PC-3 (cell line): ENCODE measurements at regions not wholly inside any gene's neighbourhood (a gene's known extent, or its start where the extent isn't known, plus 50 kb on each side); places are given as distances from the start of the nearest gene placed in this dataset.

Source experiments
- ATAC-seq: fragments of 200-7000 bp; cut with Tn5 transposase; 2 replicates; pipeline ENCODE4 v1.9.1; 2020; ENCODE audit warnings: mild to moderate bottlenecking, moderate library complexity
- BruUV-seq: library from RNA; stranded (reverse); fragments of 400-500 nt; replicated peaks from 2 replicates; lab custom pipeline; 2021; lab: Mats Ljungman, UMichigan
- CTCF ChIA-PET: fragments of 300-600 bp; sonication (Branson Sonifier 250); formaldehyde crosslinking; loops from one replicate; lab custom pipeline; 2022; ENCODE audit warnings: antibody characterized with exemption; lab: Charles Lee
- POLR2A ChIA-PET: fragments of 300-600 bp; sonication (Branson Sonifier 250); formaldehyde crosslinking; loops from one replicate; lab custom pipeline; 2022; ENCODE audit warnings: antibody characterized with exemption; ENCODE audit not compliant: unreplicated experiment; lab: Charles Lee
- DNase-seq: peaks from one replicate; pipeline ENCODE4 v3.0.0-alpha.2; 2015
- H2AFZ ChIP-seq: fragments of 300-600 bp; sonication (generic); 2 replicates; pipeline ENCODE4 v1.6.0; 2016; ENCODE audit warnings: antibody characterized with exemption, low read length
- H3F3A ChIP-seq: fragments of 300-600 bp; sonication (generic); one replicate; pipeline ENCODE4 v1.6.0; 2017; ENCODE audit warnings: antibody characterized with exemption, low read length, control low read depth, mild to moderate bottlenecking; ENCODE audit not compliant: unreplicated experiment
- H3K27ac ChIP-seq: fragments of 300-600 bp; sonication (generic); 2 replicates; pipeline ENCODE4 v1.5.1; 2016; ENCODE audit warnings: mild to moderate bottlenecking, low read length
- H3K27me3 ChIP-seq: fragments of 300-600 bp; sonication (generic); 2 replicates; pipeline ENCODE4 v1.6.1; 2016; ENCODE audit warnings: low read length, mixed read lengths
- H3K36me3 ChIP-seq: fragments of 300-600 bp; sonication (generic); 2 replicates; pipeline ENCODE4 v1.6.1; 2016; ENCODE audit warnings: low read depth, mixed run types, low read length, mixed read lengths
- H3K4me1 ChIP-seq: fragments of 300-600 bp; sonication (generic); 2 replicates; pipeline ENCODE4 v1.5.1; 2016; ENCODE audit warnings: low read length; ENCODE audit not compliant: insufficient read depth
- H3K4me2 ChIP-seq: fragments of 300-600 bp; sonication (generic); 2 replicates; pipeline ENCODE4 v1.6.0; 2016; ENCODE audit warnings: low read length
- H3K4me3 ChIP-seq: fragments of 300-600 bp; sonication (generic); 2 replicates; pipeline ENCODE4 v1.5.1; 2016; ENCODE audit warnings: mild to moderate bottlenecking, low read length, mixed read lengths
- H3K79me2 ChIP-seq: fragments of 300-600 bp; sonication (generic); 2 replicates; pipeline ENCODE4 v1.6.1; 2017; ENCODE audit warnings: low read length, mixed read lengths
- H3K9ac ChIP-seq: fragments of 300-600 bp; sonication (generic); 2 replicates; pipeline ENCODE4 v1.6.0; 2016; ENCODE audit warnings: mild to moderate bottlenecking, low read length
- H3K9me2 ChIP-seq: fragments of 300-600 bp; sonication (generic); replicated peaks from 2 replicates; pipeline ENCODE4 v1.6.1; 2016; ENCODE audit warnings: mixed run types, low read length, mixed read lengths
- H3K9me3 ChIP-seq: fragments of 300-600 bp; sonication (generic); 2 replicates; pipeline ENCODE4 v1.6.1; 2016; ENCODE audit warnings: low read length, mixed read lengths
- H4K20me1 ChIP-seq: fragments of 300-600 bp; sonication (generic); 2 replicates; pipeline ENCODE4 v1.6.1; 2016; ENCODE audit warnings: low read length, mixed read lengths
- CTCF ChIP-seq: fragments of 300-600 bp; sonication (generic); conservative IDR thresholded peaks from 2 replicates; pipeline ENCODE4 v1.5.1; 2017; ENCODE audit warnings: antibody characterized with exemption, low read depth, mild to moderate bottlenecking, low read length
- EZH2 ChIP-seq: fragments of 300-600 bp; sonication (generic); IDR thresholded peaks from one replicate; pipeline ENCODE4 v1.6.1; 2017; ENCODE audit warnings: antibody characterized with exemption, mild to moderate bottlenecking, low read length; ENCODE audit not compliant: unreplicated experiment
- EZH2phosphoT487 ChIP-seq: fragments of 300-600 bp; sonication (generic); IDR thresholded peaks from 2 replicates; pipeline ENCODE4 v1.6.1; 2018; ENCODE audit warnings: mild to moderate bottlenecking, antibody characterized with exemption, low read length, borderline replicate concordance
- intact Hi-C: fragments of 100-400 bp; cut with micrococcal nuclease; formaldehyde crosslinking; loops from 2 replicates; pipeline ENCODE4 v1.9.0; 2023

- H3K9ac ChIP-seq, result no peak overlapping the region
- H3K79me2 ChIP-seq, result no peaks in the 10 kb centered on the region
- H3K27me3 ChIP-seq, result no peaks in the 10 kb centered on the region
- H3F3A ChIP-seq, result no peaks in the 10 kb centered on the region
- no TSS peak for BruUV-seq
- no peak overlapping the region for H3K4me3 ChIP-seq
- H3K9me2 ChIP-seq, result no peaks in the 10 kb centered on the region
- H4K20me1 ChIP-seq, result no peaks in the 10 kb centered on the region
- POLR2A ChIA-PET, result no interaction called here
- CTCF ChIA-PET, result no interaction called here
- H3K36me3 ChIP-seq, result no peaks in the 10 kb centered on the region
- H3K4me1 ChIP-seq, result no peaks in the 10 kb centered on the region
- ATAC-seq, result no peak
- no peak overlapping the region for H3K4me2 ChIP-seq
- no peak for TF ChIP-seq EZH2
- H3K9me3 ChIP-seq, result no peaks in the 10 kb centered on the region
- no peak overlapping the region for H2AFZ ChIP-seq
- H3K27ac ChIP-seq, result no peak overlapping the region
- intact Hi-C loops, result no loop called here
- no peak for DNase-seq
These were observed 430.7 kb downstream of the GADD45G start for GRCh38 chr9:90035471-90035870.

GRCh38 chr9:90037146-90037797, 432.5 kb downstream of the GADD45G start:
- Histone ChIP-seq H3F3A (no peaks in the 10 kb centered on the region), H3K4me1 (no peaks in the 10 kb centered on the region), H3K4me3 (no peak overlapping the region), H3K79me2 (no peaks in the 10 kb centered on the region), H3K9me3 (no peaks in the 10 kb centered on the region), H3K36me3 (no peaks in the 10 kb centered on the region), H3K27me3 (no peaks in the 10 kb centered on the region), H3K27ac (no peak overlapping the region), H3K4me2 (no peak overlapping the region), H3K9me2 (no peaks in the 10 kb centered on the region), H3K9ac (no peak overlapping the region), H2AFZ (no peak overlapping the region), H4K20me1 (no peaks in the 10 kb centered on the region)
- intact Hi-C loops, result no loop called here
- ChIA-PET CTCF (no interaction called here), POLR2A (no interaction called here)
- no TSS peak for BruUV-seq
- no peak for ATAC-seq
- TF ChIP-seq EZH2, result no peak
- no peak for TF ChIP-seq CTCF
- no peak for TF ChIP-seq EZH2phosphoT487
- no peak for DNase-seq

GRCh38 chr9:90038763-90039162, 434.0 kb downstream of the GADD45G start:
- no peak overlapping the region for H2AFZ ChIP-seq
- POLR2A ChIA-PET, result no interaction called here

More at GRCh38 chr9:90038763-90039162, 434.0 kb downstream of the GADD45G start:
- DNase-seq, result no peak
- peaks cover 2% of the 10 kb centered on the region for H3K4me1 ChIP-seq
- no TSS peak for BruUV-seq
- H3F3A ChIP-seq, result no peaks in the 10 kb centered on the region
- H3K9ac ChIP-seq, result no peak overlapping the region
- no peak overlapping the region for H3K4me2 ChIP-seq
- no peak for TF ChIP-seq EZH2
- no peak for TF ChIP-seq EZH2phosphoT487
- no peak for TF ChIP-seq CTCF
- H3K36me3 ChIP-seq, result no peaks in the 10 kb centered on the region
- intact Hi-C loops, result no loop called here
- H3K27ac ChIP-seq, result no peak overlapping the region
- H3K4me3 ChIP-seq, result no peak overlapping the region
- H4K20me1 ChIP-seq, result no peaks in the 10 kb centered on the region
- H3K79me2 ChIP-seq, result no peaks in the 10 kb centered on the region
- ATAC-seq, result no peak
- H3K9me2 ChIP-seq, result no peaks in the 10 kb centered on the region
- no peaks in the 10 kb centered on the region for H3K27me3 ChIP-seq
- no peaks in the 10 kb centered on the region for H3K9me3 ChIP-seq
- CTCF ChIA-PET, result no interaction called here
